HL-60 (cell line): ENCODE measurements at regions not wholly inside any gene's neighbourhood (a gene's known extent, or its start where the extent isn't known, plus 50 kb on each side); places are given as distances from the start of the nearest gene placed in this dataset.
"Not testable (repeated sequence)": the region's sequence is repeated elsewhere in the genome, so short reads cannot be mapped to it uniquely, and the experiment has no call there.

ENCODE experiments used
- DNase-seq, 2 experiments: peaks; one replicate each; pipeline ENCODE4 v3.0.0-alpha.2; 2010 to 2020; ENCODE audit warnings: low read depth in 1 of 2, low spot score in 1 of 2
- H3K27ac ChIP-seq: fragments of 250-450 bp; sonication (Bioruptor Pico); replicated peaks from 2 replicates; pipeline ENCODE4 v1.5.1; 2020; ENCODE audit warnings: mild to moderate bottlenecking, moderate library complexity
- H3K27me3 ChIP-seq: fragments of 250-450 bp; sonication (Bioruptor Pico); 2 replicates; pipeline ENCODE4 v1.5.1; 2021; ENCODE audit warnings: mild to moderate bottlenecking, moderate library complexity; ENCODE audit not compliant: insufficient read depth, poor library complexity, severe bottlenecking
- H3K4me3 ChIP-seq: replicated peaks from 2 replicates; pipeline ENCODE4 v1.5.1; 2011; ENCODE audit warnings: mild to moderate bottlenecking, control low read depth, low read length; ENCODE audit not compliant: insufficient read depth
- GABPA ChIP-seq: IDR thresholded peaks from 2 replicates; pipeline ENCODE4 v1.6.1; 2012; ENCODE audit warnings: low read depth
- POLR2AphosphoS5 ChIP-seq: IDR thresholded peaks from 2 replicates; pipeline ENCODE4 v1.6.1; 2012; ENCODE audit warnings: low read depth
- REST ChIP-seq: IDR thresholded peaks from 2 replicates; pipeline ENCODE4 v1.6.1; 2012; ENCODE audit warnings: low read depth; ENCODE audit not compliant: insufficient replicate concordance
- SPI1 ChIP-seq: IDR thresholded peaks from 2 replicates; pipeline ENCODE4 v1.6.1; 2012; ENCODE audit warnings: low read depth, mild to moderate bottlenecking, borderline replicate concordance
- TF ChIP-seq, protein P1 (sequence below): IDR thresholded peaks from one replicate; pipeline ENCODE4 v1.5.1; 2011; ENCODE audit warnings: low read length, control low read depth, inconsistent platforms; ENCODE audit not compliant: insufficient read depth

DNA sequence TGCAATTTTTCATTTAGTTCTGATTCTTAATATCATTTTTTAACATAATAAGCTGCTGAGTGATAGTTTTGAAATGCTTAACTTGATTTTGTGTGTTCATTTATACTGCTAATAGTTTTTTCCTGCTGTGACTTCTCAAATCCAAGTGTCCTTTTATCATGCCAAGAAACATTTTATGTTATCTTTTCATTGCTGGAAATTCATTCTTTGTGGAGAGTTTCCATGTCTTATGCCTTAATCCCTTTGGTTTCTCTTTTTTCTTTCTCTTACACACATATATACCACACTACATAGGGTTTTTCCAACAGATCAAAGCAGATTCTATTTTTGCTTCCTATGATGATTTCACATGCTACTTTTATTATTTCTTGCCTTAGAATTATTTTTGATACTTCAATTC is 981.1 kb downstream of the SLC6A15 start:
- H3K27me3 ChIP-seq = no peaks in the 10 kb centered on the region
- DNase-seq = no peak
- H3K4me3 ChIP-seq = no peak overlapping the region
- no peak overlapping the region for H3K27ac ChIP-seq
- no peak for TF ChIP-seq REST
- no peak for TF ChIP-seq SPI1
- TF ChIP-seq, protein P1, sequence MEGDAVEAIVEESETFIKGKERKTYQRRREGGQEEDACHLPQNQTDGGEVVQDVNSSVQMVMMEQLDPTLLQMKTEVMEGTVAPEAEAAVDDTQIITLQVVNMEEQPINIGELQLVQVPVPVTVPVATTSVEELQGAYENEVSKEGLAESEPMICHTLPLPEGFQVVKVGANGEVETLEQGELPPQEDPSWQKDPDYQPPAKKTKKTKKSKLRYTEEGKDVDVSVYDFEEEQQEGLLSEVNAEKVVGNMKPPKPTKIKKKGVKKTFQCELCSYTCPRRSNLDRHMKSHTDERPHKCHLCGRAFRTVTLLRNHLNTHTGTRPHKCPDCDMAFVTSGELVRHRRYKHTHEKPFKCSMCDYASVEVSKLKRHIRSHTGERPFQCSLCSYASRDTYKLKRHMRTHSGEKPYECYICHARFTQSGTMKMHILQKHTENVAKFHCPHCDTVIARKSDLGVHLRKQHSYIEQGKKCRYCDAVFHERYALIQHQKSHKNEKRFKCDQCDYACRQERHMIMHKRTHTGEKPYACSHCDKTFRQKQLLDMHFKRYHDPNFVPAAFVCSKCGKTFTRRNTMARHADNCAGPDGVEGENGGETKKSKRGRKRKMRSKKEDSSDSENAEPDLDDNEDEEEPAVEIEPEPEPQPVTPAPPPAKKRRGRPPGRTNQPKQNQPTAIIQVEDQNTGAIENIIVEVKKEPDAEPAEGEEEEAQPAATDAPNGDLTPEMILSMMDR = no peak
- TF ChIP-seq POLR2AphosphoS5 = no peak
- no peak for TF ChIP-seq GABPA

DNA sequence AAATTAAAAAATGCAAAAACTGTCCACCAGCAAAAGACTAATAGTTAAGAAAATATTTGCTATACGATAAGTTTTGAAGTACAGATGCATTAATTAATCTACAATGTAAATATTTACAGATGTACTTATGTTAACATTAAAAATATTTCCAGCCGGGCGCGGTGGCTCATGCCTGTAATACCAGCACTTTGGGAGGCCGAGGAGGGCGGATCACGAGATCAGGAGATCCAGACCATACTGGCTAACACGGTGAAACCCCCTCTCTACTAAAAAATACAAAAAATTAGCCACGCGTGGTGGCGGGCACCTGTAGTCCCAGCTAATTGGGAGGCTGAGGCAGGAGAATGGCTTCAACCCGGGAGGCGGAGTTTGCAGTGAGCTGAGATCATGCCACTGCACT is 982.8 kb downstream of the SLC6A15 start:
- H3K4me3 ChIP-seq, DNase-seq, H3K27me3 ChIP-seq, H3K27ac ChIP-seq: not testable (repeated sequence)

DNA sequence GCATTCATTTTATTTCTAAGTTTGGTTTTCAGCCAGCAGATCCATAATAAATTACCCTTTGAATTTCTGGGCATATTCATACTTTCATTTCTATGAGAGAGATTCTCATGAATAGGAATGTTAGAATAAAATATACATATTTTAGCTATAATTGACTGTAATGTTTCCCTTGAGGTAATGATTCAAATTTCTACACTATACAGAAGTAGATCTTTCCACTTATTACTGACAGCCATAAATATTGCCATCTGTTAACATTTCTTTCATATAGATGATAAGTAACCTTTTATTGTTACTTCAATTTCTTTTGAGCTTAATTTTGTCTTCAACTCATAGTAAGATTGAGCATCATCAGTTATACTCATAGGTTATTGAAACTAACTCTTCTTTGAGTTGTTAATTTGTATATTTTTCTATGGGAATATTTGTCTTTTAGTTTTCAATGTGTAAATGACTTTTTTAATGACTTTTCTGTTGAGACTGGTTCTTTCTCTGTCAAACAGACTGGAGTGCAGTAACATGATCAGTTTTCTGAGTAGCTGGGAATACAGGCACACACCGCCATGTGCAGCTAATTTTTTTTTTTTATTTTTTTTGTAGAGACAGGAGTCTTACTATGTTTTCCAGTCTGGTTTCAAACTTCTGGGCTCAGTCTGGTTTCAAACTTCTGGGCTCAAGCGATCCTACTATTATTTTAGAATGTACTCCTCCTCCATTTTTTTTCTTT is 991.6 kb downstream of the SLC6A15 start:
- no peak overlapping the region for H3K4me3 ChIP-seq
- DNase-seq = no peak
- TF ChIP-seq REST = no peak
- no peak for TF ChIP-seq SPI1
- no peak for TF ChIP-seq POLR2AphosphoS5
- H3K27ac ChIP-seq = no peak overlapping the region
- no peaks in the 10 kb centered on the region for H3K27me3 ChIP-seq

DNA sequence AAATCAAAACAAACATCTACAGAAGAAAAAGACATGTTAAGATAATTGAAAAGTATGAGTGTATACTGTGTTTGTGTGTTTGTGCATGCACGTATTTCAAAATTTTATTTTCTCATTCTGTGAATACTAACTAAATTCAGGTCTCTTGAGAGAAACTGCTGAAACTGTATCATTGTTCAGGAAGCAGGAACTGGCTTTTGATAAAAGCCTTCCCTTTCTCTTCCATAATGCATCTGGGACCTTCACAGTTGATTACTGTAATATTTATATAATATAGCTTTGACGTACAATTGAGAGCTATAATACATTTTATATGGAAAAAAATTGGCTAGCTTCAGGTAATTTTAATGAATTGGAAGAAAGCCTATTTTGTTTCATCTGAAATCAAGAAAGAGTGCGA is 993.5 kb downstream of the SLC6A15 start:
- Histone ChIP-seq H3K27me3 (no peaks in the 10 kb centered on the region), H3K4me3 (no peak overlapping the region), H3K27ac (no peak overlapping the region)
- no peak for DNase-seq
- TF ChIP-seq GABPA (no peak), POLR2AphosphoS5 (no peak), REST (no peak), SPI1 (no peak)
- TF ChIP-seq, protein P1 = no peak
